H1 (cell line): ENCODE measurements at regions not wholly inside any gene's neighbourhood (a gene's known extent, or its start where the extent isn't known, plus 50 kb on each side); places are given as distances from the start of the nearest gene placed in this dataset.

Source experiments
- CTCF ChIA-PET: fragments of 300-600 bp; sonication (Branson Sonifier 250); formaldehyde crosslinking; loops from one replicate; lab custom pipeline; 2021; ENCODE audit not compliant: partially characterized antibody; lab: Charles Lee
- POLR2A ChIA-PET: fragments of 300-600 bp; sonication (Branson Sonifier 250); formaldehyde crosslinking; loops from one replicate; lab custom pipeline; 2021; ENCODE audit warnings: inconsistent platforms; ENCODE audit not compliant: partially characterized antibody; lab: Charles Lee
- DNase-seq, 2 experiments: peaks; one replicate each; pipeline versions ENCODE4 v3.0.0 to v3.0.0-alpha.2; 2010 to 2022; ENCODE audit warnings: low spot score in 2 of 2, low read depth in 1 of 2, mixed read lengths in 1 of 2
- FAIRE-seq: peaks from 2 replicates; lab custom pipeline; 2011; peaks lifted over from hg19 to GRCh38; lab: Jason Lieb, UNC
- H2AFZ ChIP-seq: 2 replicates; pipeline ENCODE4 v1.8.1; 2012; ENCODE audit warnings: low read length, inconsistent platforms
- H2AK5ac ChIP-seq: 2 replicates; pipeline ENCODE4 v1.6.1; 2013; ENCODE audit warnings: low read depth, low read length
- H2BK120ac ChIP-seq: replicated peaks from 2 replicates; pipeline ENCODE3; 2013; ENCODE audit warnings: low read depth, low read length, inconsistent platforms
- H2BK12ac ChIP-seq: 2 replicates; pipeline ENCODE4 v1.6.1; 2013; ENCODE audit warnings: low read depth, low read length
- H2BK15ac ChIP-seq: 2 replicates; pipeline ENCODE4 v1.6.1; 2013; ENCODE audit warnings: low read length
- H2BK20ac ChIP-seq: 2 replicates; pipeline ENCODE4 v1.6.1; 2013; ENCODE audit warnings: low read length
- H2BK5ac ChIP-seq: 2 replicates; pipeline ENCODE4 v1.6.1; 2013; ENCODE audit warnings: low read depth, low read length
- H3K14ac ChIP-seq: 2 replicates; pipeline ENCODE4 v1.6.1; 2013; ENCODE audit warnings: inconsistent platforms; ENCODE audit not compliant: insufficient read length
- H3K18ac ChIP-seq: 2 replicates; pipeline ENCODE4 v1.6.1; 2013; ENCODE audit warnings: low read length; ENCODE audit errors: extremely low read depth
- H3K23ac ChIP-seq: 2 replicates; pipeline ENCODE4 v1.6.1; 2013; ENCODE audit warnings: inconsistent platforms; ENCODE audit not compliant: insufficient read length
- H3K23me2 ChIP-seq: 2 replicates; pipeline ENCODE4 v1.6.1; 2013; ENCODE audit warnings: low read depth, low read length
- H3K27ac ChIP-seq: 2 replicates; pipeline ENCODE4 v1.6.1; 2011; ENCODE audit warnings: low read depth, low read length, inconsistent platforms
- H3K27me3 ChIP-seq, 4 experiments: replicated peaks in 1 of 4; 1 replicate in 1 of 4; 2 replicates in 3 of 4; pipeline versions ENCODE4 v1.6.1 to v1.8.1; 2011 to 2013; ENCODE audit warnings: low read length in 3 of 4, mild to moderate bottlenecking in 3 of 4, inconsistent platforms in 2 of 4, mixed read lengths in 2 of 4, moderate library complexity in 1 of 4; ENCODE audit not compliant: control insufficient read depth in 3 of 4, insufficient read depth in 3 of 4; ENCODE audit errors: extremely low read depth in 1 of 4
- H3K36me3 ChIP-seq, 4 experiments: 2 replicates each; pipeline versions ENCODE4 v1.6.1 to v1.8.1; 2011 to 2013; ENCODE audit warnings: mild to moderate bottlenecking in 4 of 4, low read length in 3 of 4, moderate library complexity in 2 of 4, control low read depth in 1 of 4, inconsistent platforms in 1 of 4; ENCODE audit not compliant: insufficient read depth in 4 of 4, control insufficient read depth in 2 of 4
- H3K4ac ChIP-seq: replicated peaks from 2 replicates; pipeline ENCODE3; 2013; ENCODE audit warnings: low read length, low read depth, mixed read lengths, inconsistent platforms; ENCODE audit not compliant: insufficient read length
- H3K4me1 ChIP-seq, 4 experiments: replicated peaks in 1 of 4; 1 replicate in 1 of 4; 2 replicates in 3 of 4; pipeline versions ENCODE4 v1.6.1 to v1.8.1; 2011 to 2013; ENCODE audit warnings: low read length in 3 of 4, inconsistent platforms in 2 of 4, mixed read lengths in 1 of 4; ENCODE audit not compliant: insufficient read depth in 4 of 4, control insufficient read depth in 3 of 4
- H3K4me2 ChIP-seq, 2 experiments: 2 replicates each; pipeline versions ENCODE4 v1.6.1 to v1.8.1; 2011 to 2013; ENCODE audit warnings: low read depth in 2 of 2, low read length in 2 of 2, control low read depth in 1 of 2, inconsistent platforms in 1 of 2, mild to moderate bottlenecking in 1 of 2; ENCODE audit not compliant: insufficient read depth in 1 of 2
- H3K4me3 ChIP-seq, 4 experiments: fragments of 200-600, 300-600 bp in 1 of 4; sonication (generic), shearing (Covaris generic), sonication (Bioruptor Twin) in 1 of 4; 2 replicates each; pipeline versions ENCODE4 v1.5.1 to v1.8.1; 2011 to 2016; ENCODE audit warnings: low read length in 4 of 4, low read depth in 3 of 4, control low read depth in 2 of 4, inconsistent platforms in 2 of 4, mild to moderate bottlenecking in 2 of 4, mixed read lengths in 1 of 4, moderate library complexity in 1 of 4; ENCODE audit not compliant: insufficient read depth in 2 of 4; ENCODE audit errors: extremely low read depth in 1 of 4
- H3K56ac ChIP-seq: replicated peaks from 2 replicates; pipeline ENCODE3; 2013; ENCODE audit warnings: low read depth, mild to moderate bottlenecking, mixed read lengths, low read length, inconsistent platforms; ENCODE audit not compliant: insufficient read length
- H3K79me1 ChIP-seq: 2 replicates; pipeline ENCODE4 v1.6.1; 2013; ENCODE audit warnings: low read depth, low read length, control low read depth
- H3K79me2 ChIP-seq, 2 experiments: 2 replicates each; pipeline versions ENCODE4 v1.6.1 to v1.8.1; 2012 to 2013; ENCODE audit warnings: low read length in 2 of 2, mild to moderate bottlenecking in 2 of 2, inconsistent platforms in 1 of 2; ENCODE audit not compliant: insufficient read depth in 2 of 2, control insufficient read depth in 1 of 2
- H3K9ac ChIP-seq, 4 experiments: replicated peaks in 1 of 4; 1 replicate in 1 of 4; 2 replicates in 3 of 4; pipeline versions ENCODE4 v1.6.1 to v1.8.1; 2011 to 2013; ENCODE audit warnings: low read depth in 3 of 4, low read length in 3 of 4, control low read depth in 2 of 4, mild to moderate bottlenecking in 2 of 4, moderate library complexity in 2 of 4, inconsistent platforms in 1 of 4; ENCODE audit errors: extremely low read depth in 1 of 4
- H3K9me3 ChIP-seq, 2 experiments: 2 replicates each; pipeline versions ENCODE4 v1.6.1 to v1.8.1; 2012 to 2013; ENCODE audit warnings: mild to moderate bottlenecking in 2 of 2, moderate library complexity in 2 of 2, control low read depth in 1 of 2, inconsistent platforms in 1 of 2, low read depth in 1 of 2, low read length in 1 of 2, mixed read lengths in 1 of 2; ENCODE audit not compliant: insufficient read depth in 2 of 2
- H4K20me1 ChIP-seq, 2 experiments: replicated peaks in 1 of 2; 2 replicates each; pipeline versions ENCODE3 to v1.8.1; 2011 to 2013; ENCODE audit warnings: inconsistent platforms in 2 of 2, low read length in 2 of 2, mild to moderate bottlenecking in 1 of 2; ENCODE audit not compliant: insufficient read depth in 2 of 2, control insufficient read depth in 1 of 2
- H4K5ac ChIP-seq: 2 replicates; pipeline ENCODE4 v1.6.1; 2013; ENCODE audit warnings: low read length, low read depth, mixed read lengths, inconsistent platforms; ENCODE audit not compliant: insufficient read length
- H4K8ac ChIP-seq: 2 replicates; pipeline ENCODE4 v1.8.0; 2013; ENCODE audit warnings: mild to moderate bottlenecking, moderate library complexity, low read length, inconsistent platforms; ENCODE audit not compliant: insufficient read depth; ENCODE audit errors: extremely low read depth
- H4K91ac ChIP-seq: replicated peaks from 2 replicates; pipeline ENCODE3; 2013; ENCODE audit warnings: low read length, mixed read lengths, inconsistent platforms; ENCODE audit not compliant: insufficient read length
- CREB1 ChIP-seq: IDR thresholded peaks from 2 replicates; pipeline ENCODE4 v1.6.1; 2012; ENCODE audit warnings: inconsistent platforms
- HDAC2 ChIP-seq, 2 experiments: fragments of 300-600 bp in 1 of 2; sonication (generic) in 1 of 2; IDR thresholded peaks; 2 replicates each; pipeline ENCODE4 v1.6.1; 2011 to 2012; ENCODE audit warnings: low read depth in 2 of 2, low read length in 2 of 2, mild to moderate bottlenecking in 2 of 2, moderate library complexity in 2 of 2, borderline replicate concordance in 1 of 2, inconsistent platforms in 1 of 2
- KDM4A ChIP-seq: IDR thresholded peaks from one replicate; pipeline ENCODE4 v1.7.1; 2012; ENCODE audit warnings: low read depth, mild to moderate bottlenecking, moderate library complexity, low read length, inconsistent platforms; ENCODE audit not compliant: severe bottlenecking
- RFX5 ChIP-seq: IDR thresholded peaks from 2 replicates; pipeline ENCODE4 v1.6.1; 2011; ENCODE audit warnings: low read depth, low read length, improper control_type of control experiment, borderline replicate concordance
- RNF2 ChIP-seq: fragments of 200-900, 300-1000 bp; sonication (generic); IDR thresholded peaks from 2 replicates; pipeline ENCODE4 v1.7.1; 2016; ENCODE audit warnings: borderline replicate concordance, low read depth, mild to moderate bottlenecking, antibody characterized with exemption, low read length; ENCODE audit not compliant: poor library complexity, severe bottlenecking; ENCODE audit errors: missing control alignments
- SUZ12 ChIP-seq: fragments of 200-600 bp; sonication (generic); IDR thresholded peaks from 2 replicates; pipeline ENCODE4 v1.6.1; 2012; ENCODE audit warnings: mild to moderate bottlenecking, inconsistent platforms, low read length, moderate library complexity, mixed read lengths
- TAF1 ChIP-seq: IDR thresholded peaks from 2 replicates; pipeline ENCODE4 v1.6.1; 2011; ENCODE audit warnings: mild to moderate bottlenecking, low read depth, low read length
- TCF12 ChIP-seq: IDR thresholded peaks from 2 replicates; pipeline ENCODE4 v1.6.1; 2011; ENCODE audit warnings: low read depth, mild to moderate bottlenecking, low read length
- WGBS, 2 experiments: shearing (Covaris generic) in 1 of 2; methylation state at CpG; one replicate each; pipeline versions ENCODE4 v1.1.6 to v1.1.7; 2013 to 2015; ENCODE audit warnings: low lambda C conversion rate in 2 of 2, mixed read lengths in 2 of 2, inconsistent platforms in 1 of 2, low coverage in 1 of 2, missing lambda C conversion rate in 1 of 2; ENCODE audit not compliant: insufficient replicate concordance in 2 of 2, insufficient coverage in 1 of 2, insufficient read length in 1 of 2; ENCODE audit errors: extremely low coverage in 1 of 2, missing lambda C conversion rate in 1 of 2; 5-methylcytosine and 5-hydroxymethylcytosine counted together
- TF ChIP-seq, protein P1 (sequence below), 3 experiments: IDR thresholded peaks; 1 replicate in 2 of 3; 2 replicates in 1 of 3; pipeline versions ENCODE4 v1.5.1 to v1.6.1; 2011; ENCODE audit warnings: low read length in 3 of 3, mild to moderate bottlenecking in 3 of 3, inconsistent platforms in 2 of 3, low read depth in 1 of 3, moderate library complexity in 1 of 3; ENCODE audit not compliant: insufficient read depth in 1 of 3; ENCODE audit errors: control extremely low read depth in 1 of 3

DNA sequence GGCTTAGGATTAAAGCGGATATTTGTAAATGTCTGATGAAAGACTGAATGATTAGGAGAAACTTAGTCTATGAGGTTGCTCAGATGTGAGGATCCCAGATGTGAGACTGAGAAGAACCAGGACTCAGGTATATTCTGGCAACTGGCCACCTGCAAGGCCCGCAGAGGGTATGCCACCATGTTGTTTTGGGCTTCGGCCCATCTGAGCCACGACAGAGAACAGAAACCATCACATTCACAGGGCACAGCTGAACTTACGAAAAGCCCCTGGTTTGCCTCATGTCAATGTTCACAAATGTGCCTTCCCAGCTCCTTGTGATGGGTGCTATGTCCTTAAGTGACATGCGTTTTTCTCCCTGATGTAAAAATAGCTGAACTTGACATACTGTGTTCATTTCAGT lies 412.5 kb upstream of the RORA start:
- H2BK120ac ChIP-seq = no peak overlapping the region
- H3K4me1 ChIP-seq = peaks cover 0 to 13% (median 6%) of the 10 kb centered on the region in 4 experiments; a peak in 5 of 7 replicates
- H3K4ac ChIP-seq = no peak overlapping the region
- H4K91ac ChIP-seq = no peak overlapping the region
- ChIA-PET CTCF (interaction anchor here (0.5 to 1.6 kb wide), 3 partner anchors 21 to 1212 kb away, joined by 3 to 4 read pairs (median 4); no protein-coding TSS in a partner anchor), POLR2A (no interaction called here)
- no peak overlapping the region for H3K18ac ChIP-seq
- no peaks in the 10 kb centered on the region for H3K79me1 ChIP-seq
- no peak for DNase-seq
- H2AK5ac ChIP-seq = no peak overlapping the region
- H3K23me2 ChIP-seq = no peaks in the 10 kb centered on the region
- no peak overlapping the region for H3K14ac ChIP-seq
- no peak overlapping the region for H2BK20ac ChIP-seq
- no peak overlapping the region for H3K9ac ChIP-seq
- H3K36me3 ChIP-seq = no peaks in the 10 kb centered on the region
- 91% methylated on average over 6 of the region's 6 CpGs; no CpG with 5 or more reads in 1 of the 2 experiments for WGBS, 2 experiments
- no peak overlapping the region for H2BK5ac ChIP-seq
- H2BK15ac ChIP-seq = no peak overlapping the region
- H3K4me2 ChIP-seq = no peak overlapping the region
- no peak overlapping the region for H2AFZ ChIP-seq
- no peak for FAIRE-seq
- no peaks in the 10 kb centered on the region for H3K9me3 ChIP-seq
- no peak overlapping the region for H4K5ac ChIP-seq
- H4K8ac ChIP-seq = no peak overlapping the region
- H3K79me2 ChIP-seq = no peaks in the 10 kb centered on the region
- peaks cover 0 to 7% (median 2%) of the 10 kb centered on the region in 4 experiments; a peak in 3 of 7 replicates for H3K27me3 ChIP-seq
- H3K27ac ChIP-seq = no peak overlapping the region
- no peak overlapping the region for H2BK12ac ChIP-seq
- no peak overlapping the region for H3K4me3 ChIP-seq
- no peak overlapping the region for H3K23ac ChIP-seq
- no peaks in the 10 kb centered on the region for H4K20me1 ChIP-seq
- no peak overlapping the region for H3K56ac ChIP-seq
- TF ChIP-seq RFX5 (no peak), KDM4A (no peak), HDAC2 (IDR thresholded peaks at IDR 0.05; ENCODE audit: borderline replicate concordance in 1 of 2, low read depth in 2 of 2, low read length in 2 of 2) (no peak), CREB1 (no peak), TAF1 (no peak), SUZ12 (no peak), TCF12 (no peak), RNF2 (no peak)
- TF ChIP-seq, protein P1, sequence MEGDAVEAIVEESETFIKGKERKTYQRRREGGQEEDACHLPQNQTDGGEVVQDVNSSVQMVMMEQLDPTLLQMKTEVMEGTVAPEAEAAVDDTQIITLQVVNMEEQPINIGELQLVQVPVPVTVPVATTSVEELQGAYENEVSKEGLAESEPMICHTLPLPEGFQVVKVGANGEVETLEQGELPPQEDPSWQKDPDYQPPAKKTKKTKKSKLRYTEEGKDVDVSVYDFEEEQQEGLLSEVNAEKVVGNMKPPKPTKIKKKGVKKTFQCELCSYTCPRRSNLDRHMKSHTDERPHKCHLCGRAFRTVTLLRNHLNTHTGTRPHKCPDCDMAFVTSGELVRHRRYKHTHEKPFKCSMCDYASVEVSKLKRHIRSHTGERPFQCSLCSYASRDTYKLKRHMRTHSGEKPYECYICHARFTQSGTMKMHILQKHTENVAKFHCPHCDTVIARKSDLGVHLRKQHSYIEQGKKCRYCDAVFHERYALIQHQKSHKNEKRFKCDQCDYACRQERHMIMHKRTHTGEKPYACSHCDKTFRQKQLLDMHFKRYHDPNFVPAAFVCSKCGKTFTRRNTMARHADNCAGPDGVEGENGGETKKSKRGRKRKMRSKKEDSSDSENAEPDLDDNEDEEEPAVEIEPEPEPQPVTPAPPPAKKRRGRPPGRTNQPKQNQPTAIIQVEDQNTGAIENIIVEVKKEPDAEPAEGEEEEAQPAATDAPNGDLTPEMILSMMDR (IDR thresholded peaks at IDR 0.05; ENCODE audit: control extremely low read depth in 1 of 3, insufficient read depth in 1 of 3, low read depth in 1 of 3, low read length in 3 of 3) = no peak
